Panc1 (cell line): ENCODE measurements at regions not wholly inside any gene's neighbourhood (a gene's known extent, or its start where the extent isn't known, plus 50 kb on each side); places are given as distances from the start of the nearest gene placed in this dataset.

ENCODE experiments used
- ATAC-seq: fragments of 200-7000 bp; cut with Tn5 transposase; 2 replicates; pipeline ENCODE4 v1.9.1; 2020; ENCODE audit warnings: mild to moderate bottlenecking, moderate library complexity
- BruUV-seq: library from RNA; stranded (reverse); fragments of 400-500 nt; replicated peaks from 2 replicates; lab custom pipeline; 2021; lab: Mats Ljungman, UMichigan
- CTCF ChIA-PET: fragments of 300-600 bp; sonication (Branson Sonifier 250); formaldehyde crosslinking; loops from one replicate; lab custom pipeline; 2022; ENCODE audit warnings: antibody characterized with exemption; lab: Charles Lee
- POLR2A ChIA-PET: fragments of 300-600 bp; sonication (Branson Sonifier 250); formaldehyde crosslinking; loops from one replicate; lab custom pipeline; 2022; ENCODE audit warnings: antibody characterized with exemption; lab: Charles Lee
- DNase-seq: peaks from one replicate; pipeline ENCODE4 v3.0.0-alpha.2; 2010; ENCODE audit warnings: low read depth, low spot score
- H3K27ac ChIP-seq: 2 replicates; pipeline ENCODE4 v1.5.1; 2011; ENCODE audit warnings: mild to moderate bottlenecking, low read length, inconsistent platforms
- H3K27me3 ChIP-seq: fragments of 200-500 bp; sonication (Bioruptor generic); 2 replicates; pipeline ENCODE4 v1.6.0; 2014; ENCODE audit warnings: low read length, inconsistent platforms; ENCODE audit not compliant: control insufficient read depth, insufficient read depth
- H3K36me3 ChIP-seq: fragments of 200-500 bp; sonication (Bioruptor generic); 2 replicates; pipeline ENCODE4 v1.5.1; 2014; ENCODE audit warnings: inconsistent platforms, mild to moderate bottlenecking, low read length, moderate library complexity; ENCODE audit not compliant: control insufficient read depth, insufficient read depth
- H3K4me1 ChIP-seq: 2 replicates; pipeline ENCODE4 v1.5.1; 2011; ENCODE audit warnings: inconsistent platforms, mild to moderate bottlenecking, low read length, moderate library complexity; ENCODE audit not compliant: control insufficient read depth, insufficient read depth
- H3K4me3 ChIP-seq, 2 experiments: 2 replicates each; pipeline ENCODE4 v1.5.1; 2011 to 2012; ENCODE audit warnings: low read depth in 2 of 2, low read length in 2 of 2, mild to moderate bottlenecking in 2 of 2, inconsistent platforms in 1 of 2, moderate library complexity in 1 of 2
- H3K9me3 ChIP-seq: fragments of 200-500 bp; sonication (Bioruptor generic); 2 replicates; pipeline ENCODE4 v1.5.1; 2014; ENCODE audit warnings: low read depth, mild to moderate bottlenecking, inconsistent platforms, low read length, moderate library complexity; ENCODE audit not compliant: control insufficient read depth, insufficient read depth
- CTCF ChIP-seq: fragments of 450-650 bp; IDR thresholded peaks from 2 replicates; pipeline ENCODE4 v1.5.1; 2017; ENCODE audit warnings: mild to moderate bottlenecking
- POLR2AphosphoS5 ChIP-seq: IDR thresholded peaks from 2 replicates; pipeline ENCODE4 v1.6.1; 2012; ENCODE audit warnings: mild to moderate bottlenecking, low read depth, low read length, moderate library complexity
- REST ChIP-seq, 2 experiments: IDR thresholded peaks; 2 replicates each; pipeline ENCODE4 v1.6.1; 2011 to 2012; ENCODE audit warnings: low read depth in 2 of 2, control low read depth in 1 of 2, low read length in 1 of 2, mild to moderate bottlenecking in 1 of 2, moderate library complexity in 1 of 2; ENCODE audit not compliant: insufficient read depth in 1 of 2
- SIN3A ChIP-seq: IDR thresholded peaks from 2 replicates; pipeline ENCODE4 v1.6.1; 2012; ENCODE audit warnings: low read depth, mild to moderate bottlenecking, low read length, moderate library complexity, borderline replicate concordance; ENCODE audit not compliant: insufficient read depth
- TCF7L2 ChIP-seq: IDR thresholded peaks from 2 replicates; pipeline ENCODE4 v1.6.1; 2011; ENCODE audit warnings: mild to moderate bottlenecking, low read depth, low read length, inconsistent platforms
- in situ Hi-C: cut with HindIII; loops from 2 replicates; pipeline ENCODE4 v1.10.0; 2016; ENCODE audit warnings: low sequenced_read_pairs, low pct_unique_long_range_greater_than_20kb
- intact Hi-C: fragments of 100-400 bp; cut with micrococcal nuclease; formaldehyde crosslinking; loops from one replicate; pipeline ENCODE4 v1.10.0; 2022; ENCODE audit not compliant: unreplicated experiment

DNA sequence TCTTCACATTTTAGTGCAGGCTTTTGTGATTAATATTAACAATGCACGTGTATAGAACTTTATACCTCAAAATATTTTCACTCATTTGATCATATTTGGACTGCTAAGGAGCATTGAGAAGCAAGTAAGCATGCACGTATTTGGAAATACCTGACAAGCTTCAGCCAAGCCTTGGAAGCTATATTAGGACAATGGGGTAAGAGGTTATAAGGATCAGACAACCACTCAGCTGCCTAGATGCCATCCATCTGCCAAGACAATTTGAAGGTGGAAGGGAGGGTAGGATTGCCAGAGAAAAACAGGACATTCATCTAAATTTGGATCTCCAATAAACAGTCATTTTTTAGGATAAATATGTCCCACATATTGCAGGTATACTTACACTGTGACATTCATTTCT is 394.9 kb upstream of the CFAP20DC start:
- no peaks in the 10 kb centered on the region for H3K9me3 ChIP-seq
- no peaks in the 10 kb centered on the region for H3K36me3 ChIP-seq
- H3K4me1 ChIP-seq = no peaks in the 10 kb centered on the region
- CTCF ChIA-PET = no interaction called here
- POLR2A ChIA-PET = no interaction called here
- H3K27ac ChIP-seq = no peak overlapping the region
- no TSS peak for BruUV-seq
- no peaks in the 10 kb centered on the region for H3K27me3 ChIP-seq
- TF ChIP-seq CTCF (no peak), POLR2AphosphoS5 (no peak), SIN3A (no peak), REST (IDR thresholded peaks at IDR 0.05; ENCODE audit: insufficient read depth in 1 of 2, low read depth in 2 of 2, low read length in 1 of 2) (no peak), TCF7L2 (no peak)
- intact Hi-C loops (no loop called here), in situ Hi-C loops (no loop called here)
- DNase-seq (no peak), ATAC-seq (no peak)
- no peak overlapping the region for H3K4me3 ChIP-seq

GRCh38 chr3:59444294-59444671 is 394.5 kb upstream of the CFAP20DC start:
- no peak for TF ChIP-seq SIN3A

GRCh38 chr3:59443618-59444293 is 393.9 kb upstream of the CFAP20DC start:
- DNase-seq (no peak), ATAC-seq (no peak)
- in situ Hi-C loops = no loop called here
- H3K4me1 ChIP-seq = no peaks in the 10 kb centered on the region
- TF ChIP-seq POLR2AphosphoS5 (no peak), CTCF (no peak), TCF7L2 (no peak), REST (IDR thresholded peaks at IDR 0.05; ENCODE audit: insufficient read depth in 1 of 2, low read depth in 2 of 2, low read length in 1 of 2) (no peak), SIN3A (no peak)
- intact Hi-C loops = no loop called here
- POLR2A ChIA-PET = no interaction called here
- CTCF ChIA-PET = no interaction called here
- no peaks in the 10 kb centered on the region for H3K9me3 ChIP-seq
- no peak overlapping the region for H3K4me3 ChIP-seq
- no TSS peak for BruUV-seq
- no peaks in the 10 kb centered on the region for H3K36me3 ChIP-seq
- no peak overlapping the region for H3K27ac ChIP-seq
- H3K27me3 ChIP-seq = no peaks in the 10 kb centered on the region

More at GRCh38 chr3:59444294-59444671, 394.5 kb upstream of the CFAP20DC start:
- no peaks in the 10 kb centered on the region for H3K4me1 ChIP-seq
- ATAC-seq = no peak
- H3K9me3 ChIP-seq = no peaks in the 10 kb centered on the region
- H3K4me3 ChIP-seq = no peak overlapping the region
- in situ Hi-C loops = no loop called here
- ChIA-PET POLR2A (no interaction called here), CTCF (no interaction called here)
- BruUV-seq = no TSS peak
- DNase-seq = no peak
- no peaks in the 10 kb centered on the region for H3K36me3 ChIP-seq
- H3K27ac ChIP-seq = no peak overlapping the region
- H3K27me3 ChIP-seq = no peaks in the 10 kb centered on the region
- intact Hi-C loops = no loop called here
